WTC11 (cell line): ENCODE measurements at regions not wholly inside any gene's neighbourhood (a gene's known extent, or its start where the extent isn't known, plus 50 kb on each side); places are given as distances from the start of the nearest gene placed in this dataset.

ENCODE experiments used
- CTCF ChIP-seq: fragments of 200-600 bp; IDR thresholded peaks from 2 replicates; pipeline ENCODE4 v1.8.0; 2022; ENCODE audit warnings: antibody characterized with exemption
- ELF4 ChIP-seq: sonication (generic); formaldehyde crosslinking; IDR thresholded peaks from 2 replicates; pipeline ENCODE4 v1.8.1; 2022; ENCODE audit warnings: low read depth, mild to moderate bottlenecking, moderate library complexity, missing genetic modification reagents
- HMGXB4 ChIP-seq: sonication (generic); formaldehyde crosslinking; IDR thresholded peaks from 2 replicates; pipeline ENCODE4 v1.8.1; 2023; ENCODE audit warnings: mild to moderate bottlenecking, moderate library complexity, missing genetic modification reagents
- JUN ChIP-seq: sonication (generic); formaldehyde crosslinking; IDR thresholded peaks from 2 replicates; pipeline ENCODE4 v1.8.0; 2023; ENCODE audit warnings: mild to moderate bottlenecking, missing genetic modification reagents
- PREB ChIP-seq: sonication (generic); formaldehyde crosslinking; IDR thresholded peaks from 2 replicates; pipeline ENCODE4 v1.8.1; 2022; ENCODE audit warnings: mild to moderate bottlenecking, missing genetic modification reagents, moderate library complexity, borderline replicate concordance
- SMAD4 ChIP-seq: sonication (generic); formaldehyde crosslinking; IDR thresholded peaks from 2 replicates; pipeline ENCODE4 v1.8.0; 2022; ENCODE audit warnings: mild to moderate bottlenecking, missing genetic modification reagents
- STAT6 ChIP-seq: sonication (generic); formaldehyde crosslinking; conservative IDR thresholded peaks from 2 replicates; pipeline ENCODE4 v1.8.1; 2023; ENCODE audit warnings: mild to moderate bottlenecking, low read depth, missing genetic modification reagents, moderate library complexity
- TEAD1 ChIP-seq: sonication (generic); formaldehyde crosslinking; IDR thresholded peaks from 2 replicates; pipeline ENCODE4 v1.8.0; 2022; ENCODE audit warnings: mild to moderate bottlenecking, missing genetic modification reagents

- TF ChIP-seq CTCF (no peak), STAT6 (CRISPR knock-in tag) (no peak), TEAD1 (no peak), PREB (CRISPR knock-in tag) (no peak), ELF4 (CRISPR knock-in tag) (no peak), HMGXB4 (CRISPR knock-in tag) (no peak), SMAD4 (no peak), JUN (CRISPR knock-in tag) (no peak)
These were observed 379.0 kb upstream of the HTR1E start for GRCh38 chr6:86558318-86558717.
